ENCODE measurements at regions not wholly inside any gene's neighbourhood (a gene's known extent, or its start where the extent isn't known, plus 50 kb on each side); places are given as distances from the start of the nearest gene placed in this dataset.

GRCh38 chr12:71306808-71307207 is 132.8 kb upstream of the LGR5 start:
- intact Hi-C loops (cut with micrococcal nuclease): no loop called here
- Histone ChIP-seq H3K4me1 (ENCODE audit: control insufficient read depth in 1 of 2, insufficient read depth in 2 of 2, low read length in 2 of 2) (peaks cover 0 to 12% of the 10 kb centered on the region in 2 experiments; a peak in 2 of 4 replicates), H3K9me3 (ENCODE audit: control insufficient read depth in 1 of 2, insufficient read depth in 1 of 2, low read depth in 1 of 2, low read length in 2 of 2) (no peaks in the 10 kb centered on the region), H2AFZ (ENCODE audit: low read depth, low read length, poor library complexity, severe bottlenecking) (no peak overlapping the region), H3K9ac (ENCODE audit: low read length) (no peak overlapping the region), H3K79me2 (ENCODE audit: insufficient read depth, low read length) (no peaks in the 10 kb centered on the region), H3K4me3 (replicated peaks in 1 of 2; ENCODE audit: low read depth in 1 of 2, low read length in 2 of 2) (no peak overlapping the region), H3K4me2 (ENCODE audit: low read length) (no peak overlapping the region), H4K20me1 (ENCODE audit: insufficient read depth) (no peaks in the 10 kb centered on the region), H3K27me3 (ENCODE audit: insufficient read depth, low read length) (no peaks in the 10 kb centered on the region), H3K9me2 (ENCODE audit: insufficient read depth) (no peaks in the 10 kb centered on the region), H3K27ac (ENCODE audit: low read depth, low read length) (no peak overlapping the region), H3K36me3 (ENCODE audit: control insufficient read depth in 1 of 2, insufficient read depth in 2 of 2, low read length in 2 of 2) (no peaks in the 10 kb centered on the region)
- BruUV-seq (replicated peaks): no TSS peak
- ATAC-seq: no peak
- no peak for TF ChIP-seq REST (IDR thresholded peaks at IDR 0.05; ENCODE audit: low read depth)
- no peak for TF ChIP-seq TCF7L2 (IDR thresholded peaks at IDR 0.05; ENCODE audit: borderline replicate concordance, extremely low read depth, insufficient read depth, insufficient read length)
- no peak for TF ChIP-seq ZBTB33 (IDR thresholded peaks at IDR 0.05; ENCODE audit: extremely low read depth, insufficient replicate concordance, low read length)
- ChIA-PET CTCF (no interaction called here), POLR2A (no interaction called here), RAD21 (ENCODE audit: low non-redundant PET in 1 of 2, low total read pairs in 2 of 2, uncharacterized antibody in 2 of 2, unreplicated experiment in 2 of 2) (no interaction called here)
- DNase-seq (ENCODE audit: low read depth, low spot score): no peak

All from HCT116 (cell line).